ENCODE measurements at regions not wholly inside any gene's neighbourhood (a gene's known extent, or its start where the extent isn't known, plus 50 kb on each side); places are given as distances from the start of the nearest gene placed in this dataset.

DNA sequence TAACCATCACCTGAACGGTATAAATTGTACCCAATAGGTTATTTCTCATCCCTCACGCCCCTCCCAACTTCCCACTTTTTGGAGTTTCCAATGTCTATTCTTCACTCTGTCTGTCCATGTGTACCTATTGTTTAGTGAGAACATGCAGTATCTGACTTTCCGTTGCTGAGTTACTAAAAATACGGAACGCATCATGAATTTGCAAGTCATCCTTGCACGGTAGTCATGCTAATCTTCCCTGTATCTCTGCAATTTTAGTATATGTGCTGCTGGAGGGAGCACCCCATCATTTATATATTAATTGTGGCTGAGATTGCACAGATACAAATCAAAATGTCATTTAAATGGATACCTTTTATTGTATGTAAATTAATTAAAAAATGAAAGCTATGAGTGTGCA is 75.7 kb upstream of the SFMBT2 start:
- H3K27ac ChIP-seq: peak overlapping the region in 1 of 8 donors; percentile 87
- intact Hi-C loops (cut with DNase I; ENCODE audit: low total_unique reads): no loop called here
- H3K36me3 ChIP-seq: no peaks in the 10 kb centered on the region

DNA sequence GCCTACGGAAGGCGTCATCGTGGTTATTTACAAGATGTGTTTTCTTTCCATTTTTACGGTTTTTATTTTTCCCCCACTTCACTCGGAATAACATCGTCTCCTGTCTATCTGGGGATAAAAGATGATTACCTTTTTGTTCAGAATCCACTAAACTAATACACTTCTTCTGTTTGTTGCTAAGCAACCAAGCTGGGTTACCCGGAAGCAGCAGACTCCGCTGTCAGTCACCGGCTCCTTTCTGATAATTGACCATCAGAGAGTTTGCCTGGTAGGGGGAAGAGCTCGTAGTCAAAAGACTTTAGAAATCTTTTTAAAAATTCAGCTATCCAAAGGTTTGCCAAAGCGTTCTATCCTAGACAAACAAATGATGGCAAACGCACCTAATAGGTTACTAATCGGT is 75.0 kb upstream of the SFMBT2 start:
- Histone ChIP-seq H3K4me3 (no peak overlapping the region), H3K9me3 (no peaks in the 10 kb centered on the region), H3K27me3 (replicated peaks in 1 of 7) (peaks cover 0 to 15% (median 0%) of the 10 kb centered on the region in 7 donors), H3K36me3 (no peaks in the 10 kb centered on the region), H3K4me1 (peaks cover 12 to 100% (median 59%) of the 10 kb centered on the region in 6 donors), H3K27ac (peak overlapping the region in 7 of 8 donors; percentile 71 to 88 (median 82))
- 85 to 93% (median 92%) methylated on average over 13 of the region's 13 CpGs for WGBS, 5 donors
- DNase-seq: no peak
- TF ChIP-seq CTCF (IDR thresholded peaks at IDR 0.05 in 8 of 11, conservative IDR thresholded peaks at IDR 0.05 in 3 of 11) (no peak), POLR2AphosphoS5 (IDR thresholded peaks at IDR 0.05) (no peak), POLR2A (IDR thresholded peaks at IDR 0.05) (no peak)
- intact Hi-C loops (cut with DNase I; ENCODE audit: low total_unique reads): no loop called here

More for the DNA sequence above, 75.7 kb upstream of the SFMBT2 start:
- Histone ChIP-seq H3K4me3 (no peak overlapping the region), H3K27me3 (replicated peaks in 1 of 7) (peaks cover 0 to 15% (median 0%) of the 10 kb centered on the region in 7 donors), H3K9me3 (peaks cover 0 to 3% (median 0%) of the 10 kb centered on the region in 8 donors), H3K4me1 (peaks cover 5 to 100% (median 54%) of the 10 kb centered on the region in 6 donors)
- 58 to 69% (median 67%) methylated on average over 6 of the region's 6 CpGs for WGBS, 5 donors
- TF ChIP-seq POLR2AphosphoS5 (IDR thresholded peaks at IDR 0.05): no peak
- no peak for TF ChIP-seq CTCF (IDR thresholded peaks at IDR 0.05 in 8 of 11, conservative IDR thresholded peaks at IDR 0.05 in 3 of 11)
- no peak for TF ChIP-seq POLR2A (IDR thresholded peaks at IDR 0.05)
- no peak for DNase-seq

DNA sequence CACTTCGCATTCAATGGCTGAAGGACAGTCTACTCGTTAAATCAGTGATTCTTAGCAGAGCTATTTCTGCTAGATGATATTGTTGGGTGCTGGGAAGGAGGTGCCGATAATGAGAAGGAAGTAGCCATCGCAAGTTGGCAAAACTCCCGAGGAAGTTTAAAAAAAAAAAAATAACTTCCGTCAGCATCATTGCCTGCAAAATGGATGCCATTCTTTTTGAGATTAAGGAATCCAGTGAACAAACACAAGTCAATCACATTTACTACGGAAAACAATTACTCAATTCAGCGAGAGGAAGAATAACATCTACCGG is 74.4 kb upstream of the SFMBT2 start:
- no peak for DNase-seq
- Histone ChIP-seq H3K36me3 (no peaks in the 10 kb centered on the region), H3K9me3 (no peaks in the 10 kb centered on the region), H3K4me1 (peaks cover 16 to 100% (median 65%) of the 10 kb centered on the region in 6 donors), H3K4me3 (peak overlapping the region in 6 of 8 donors; percentile 9 to 54 (median 20)), H3K27me3 (replicated peaks in 1 of 7) (peaks cover 0 to 15% (median 0%) of the 10 kb centered on the region in 7 donors), H3K27ac (peak overlapping the region; percentile 58 to 88 (median 80))
- no peak for TF ChIP-seq POLR2AphosphoS5 (IDR thresholded peaks at IDR 0.05)
- TF ChIP-seq POLR2A (IDR thresholded peaks at IDR 0.05): no peak
- TF ChIP-seq CTCF (IDR thresholded peaks at IDR 0.05 in 8 of 11, conservative IDR thresholded peaks at IDR 0.05 in 3 of 11): no peak
- 16 to 34% (median 30%) methylated on average over 9 of the region's 9 CpGs for WGBS, 5 donors
- intact Hi-C loops (cut with DNase I; ENCODE audit: low total_unique reads): no loop called here

- peak overlapping the region in 6 of 8 donors; percentile 9 to 54 (median 20) for H3K4me3 ChIP-seq
- peaks cover 0 to 15% (median 0%) of the 10 kb centered on the region in 7 donors for H3K27me3 ChIP-seq (replicated peaks in 1 of 7)
- DNase-seq: no peak
- peaks cover 16 to 100% (median 70%) of the 10 kb centered on the region in 6 donors for H3K4me1 ChIP-seq
- TF ChIP-seq CTCF (IDR thresholded peaks at IDR 0.05 in 8 of 11, conservative IDR thresholded peaks at IDR 0.05 in 3 of 11) (no peak), POLR2A (IDR thresholded peaks at IDR 0.05) (no peak), POLR2AphosphoS5 (IDR thresholded peaks at IDR 0.05) (peak in 1 of 3 donors; percentile 58)
- H3K36me3 ChIP-seq: no peaks in the 10 kb centered on the region
- 13 to 21% (median 16%) methylated on average over 12 of the region's 12 CpGs for WGBS, 5 donors
- no peaks in the 10 kb centered on the region for H3K9me3 ChIP-seq
- intact Hi-C loops (cut with DNase I; ENCODE audit: low total_unique reads): no loop called here
- peak overlapping the region; percentile 58 to 88 (median 80) for H3K27ac ChIP-seq
Observed at GRCh38 chr10:7484456-7485243, 73.8 kb upstream of the SFMBT2 start.

Measured in spleen (tissue), 11 donors.